HCT116 (cell line): ENCODE measurements at regions not wholly inside any gene's neighbourhood (a gene's known extent, or its start where the extent isn't known, plus 50 kb on each side); places are given as distances from the start of the nearest gene placed in this dataset.

Experiments
- ATAC-seq: fragments of 200-7000 bp; cut with Tn5 transposase; 2 replicates; pipeline ENCODE4 v1.9.1; 2020; ENCODE audit warnings: mild to moderate bottlenecking, moderate library complexity
- BruUV-seq: library from RNA; stranded (reverse); fragments of 400-500 nt; replicated peaks from 2 replicates; lab custom pipeline; 2021; lab: Mats Ljungman, UMichigan
- CTCF ChIA-PET: fragments of 300-600 bp; sonication (Branson Sonifier 250); formaldehyde crosslinking; loops from one replicate; lab custom pipeline; 2021; ENCODE audit warnings: antibody characterized with exemption; lab: Charles Lee
- POLR2A ChIA-PET: fragments of 300-600, 350-600 bp; sonication (Branson Sonifier 250); formaldehyde crosslinking; loops from one replicate; lab custom pipeline; 2021; ENCODE audit warnings: antibody characterized with exemption; lab: Charles Lee
- RAD21 ChIA-PET, 2 experiments: fragments of 300-600 bp; sonication (Branson Sonifier 250); formaldehyde crosslinking; loops; one replicate each; lab custom pipeline; 2023; ENCODE audit warnings: low total read pairs in 2 of 2; ENCODE audit not compliant: uncharacterized antibody in 2 of 2, unreplicated experiment in 2 of 2, low non-redundant PET in 1 of 2; lab: Charles Lee
- DNase-seq: peaks from one replicate; pipeline ENCODE4 v3.0.0-alpha.2; 2010; ENCODE audit warnings: low read depth, low spot score
- H2AFZ ChIP-seq: fragments of 200-600 bp; shearing (Covaris generic), sonication (generic); 2 replicates; pipeline ENCODE4 v1.6.1; 2017; ENCODE audit warnings: low read depth, mixed run types, mixed read lengths, antibody characterized with exemption, low read length; ENCODE audit not compliant: poor library complexity, severe bottlenecking
- H3K27ac ChIP-seq: 2 replicates; pipeline ENCODE4 v1.5.1; 2012; ENCODE audit warnings: low read depth, low read length
- H3K27me3 ChIP-seq: fragments of 200-600 bp; sonication (generic); 2 replicates; pipeline ENCODE4 v1.6.1; 2016; ENCODE audit warnings: mixed run types, low read length, mixed read lengths; ENCODE audit not compliant: insufficient read depth
- H3K36me3 ChIP-seq, 2 experiments: fragments of 200-500 bp in 1 of 2; fragments of 200-600 bp in 1 of 2; sonication (Bioruptor generic) in 1 of 2; sonication (generic) in 1 of 2; 2 replicates each; pipeline versions ENCODE4 v1.5.1 to v1.6.1; 2014 to 2016; ENCODE audit warnings: low read length in 2 of 2, inconsistent platforms in 1 of 2, mixed read lengths in 1 of 2, mixed run types in 1 of 2; ENCODE audit not compliant: insufficient read depth in 2 of 2, control insufficient read depth in 1 of 2
- H3K4me1 ChIP-seq, 2 experiments: fragments of 200-600 bp in 1 of 2; sonication (generic) in 1 of 2; 2 replicates each; pipeline versions ENCODE4 v1.5.1 to v1.6.1; 2012 to 2017; ENCODE audit warnings: low read length in 2 of 2, inconsistent platforms in 1 of 2, mild to moderate bottlenecking in 1 of 2, mixed read lengths in 1 of 2, mixed run types in 1 of 2, moderate library complexity in 1 of 2; ENCODE audit not compliant: insufficient read depth in 2 of 2, control insufficient read depth in 1 of 2
- H3K4me2 ChIP-seq: fragments of 200-600 bp; sonication (generic); 2 replicates; pipeline ENCODE4 v1.6.1; 2017; ENCODE audit warnings: mixed run types, low read length, mixed read lengths
- H3K4me3 ChIP-seq, 2 experiments: fragments of 200-600 bp in 1 of 2; sonication (generic) in 1 of 2; replicated peaks in 1 of 2; 2 replicates each; pipeline ENCODE4 v1.5.1; 2011 to 2016; ENCODE audit warnings: low read length in 2 of 2, control low read depth in 1 of 2, low read depth in 1 of 2, mild to moderate bottlenecking in 1 of 2, mixed read lengths in 1 of 2, mixed run types in 1 of 2
- H3K79me2 ChIP-seq: fragments of 200-600 bp; sonication (generic); 2 replicates; pipeline ENCODE4 v1.6.1; 2017; ENCODE audit warnings: mild to moderate bottlenecking, mixed run types, low read length, moderate library complexity, mixed read lengths; ENCODE audit not compliant: insufficient read depth
- H3K9ac ChIP-seq: fragments of 200-600 bp; sonication (generic); 2 replicates; pipeline ENCODE4 v1.6.1; 2016; ENCODE audit warnings: low read length, mixed read lengths
- H3K9me2 ChIP-seq: fragments of 200-600 bp; sonication (generic), shearing (Covaris generic); 2 replicates; pipeline ENCODE4 v1.6.1; 2017; ENCODE audit warnings: mixed run types, mild to moderate bottlenecking, moderate library complexity; ENCODE audit not compliant: insufficient read depth
- H3K9me3 ChIP-seq, 2 experiments: fragments of 200-500 bp in 1 of 2; fragments of 200-600 bp in 1 of 2; sonication (Bioruptor generic) in 1 of 2; sonication (generic) in 1 of 2; 2 replicates each; pipeline ENCODE4 v1.6.1; 2014 to 2017; ENCODE audit warnings: low read length in 2 of 2, mixed read lengths in 2 of 2, inconsistent platforms in 1 of 2, low read depth in 1 of 2, mild to moderate bottlenecking in 1 of 2, mixed run types in 1 of 2, moderate library complexity in 1 of 2; ENCODE audit not compliant: control insufficient read depth in 1 of 2, insufficient read depth in 1 of 2
- H4K20me1 ChIP-seq: fragments of 200-600 bp; sonication (generic), shearing (Covaris generic); 2 replicates; pipeline ENCODE4 v1.6.1; 2017; ENCODE audit warnings: mixed run types, mild to moderate bottlenecking, moderate library complexity; ENCODE audit not compliant: insufficient read depth
- EZH2 ChIP-seq: fragments of 200-600 bp; sonication (generic); IDR thresholded peaks from 2 replicates; pipeline ENCODE4 v1.6.1; 2017; ENCODE audit warnings: antibody characterized with exemption, mixed run types
- EZH2phosphoT487 ChIP-seq: fragments of 200-600 bp; IDR thresholded peaks from 2 replicates; pipeline ENCODE4 v1.6.1; 2018; ENCODE audit warnings: antibody characterized with exemption, borderline replicate concordance
- MAX ChIP-seq: IDR thresholded peaks from 2 replicates; pipeline ENCODE4 v1.6.1; 2012
- RAD21 ChIP-seq: IDR thresholded peaks from 2 replicates; pipeline ENCODE4 v1.6.1; 2012; ENCODE audit warnings: low read depth, mild to moderate bottlenecking
- intact Hi-C: fragments of 100-400 bp; cut with micrococcal nuclease; formaldehyde crosslinking; loops from 2 replicates; pipeline ENCODE4 v1.10.0; 2022
- TF ChIP-seq, protein P1 (sequence below): IDR thresholded peaks from 2 replicates; pipeline ENCODE4 v1.6.1; 2011; ENCODE audit warnings: mild to moderate bottlenecking, low read length, moderate library complexity; ENCODE audit not compliant: insufficient replicate concordance; ENCODE audit errors: extremely low read depth

DNA sequence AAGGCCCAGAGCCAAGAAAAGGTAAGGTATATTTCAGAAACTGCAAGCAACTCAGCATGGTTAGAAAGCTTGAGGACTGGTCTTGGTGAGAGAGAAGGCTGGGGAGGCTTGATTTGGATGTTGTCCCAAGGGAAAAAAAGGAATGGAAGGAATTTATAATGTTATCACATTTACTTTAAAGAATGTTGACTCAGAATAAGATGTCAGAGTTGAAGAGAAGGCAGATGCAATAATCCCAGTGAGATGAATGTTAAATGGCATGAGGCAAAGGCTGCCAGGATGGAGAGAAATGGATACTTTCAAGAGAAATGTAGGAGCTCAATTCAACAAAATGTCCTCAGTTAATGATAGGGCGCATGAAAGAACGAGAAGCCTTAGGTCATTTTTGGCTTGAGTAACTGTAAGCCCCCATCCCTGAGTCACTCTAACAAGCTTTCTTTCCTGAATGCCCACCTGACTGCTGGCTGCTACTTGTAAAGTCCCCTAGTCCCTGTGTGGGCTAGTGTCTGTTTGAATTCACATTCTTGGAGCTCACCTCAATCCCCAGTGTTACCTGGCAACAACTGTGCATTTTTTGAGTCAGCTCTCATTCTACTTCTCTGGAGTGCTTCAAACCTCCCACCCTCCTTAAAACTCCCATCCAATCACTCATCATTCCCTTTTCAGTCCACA lies 103.0 kb upstream of the TAPT1 start:
- ATAC-seq = no peak
- no peak for TF ChIP-seq EZH2phosphoT487
- no peak for TF ChIP-seq RAD21
- no peak for TF ChIP-seq MAX
- TF ChIP-seq, all 23 proteins: peak for 0
- CTCF ChIA-PET = no interaction called here
- DNase-seq = no peak
- Histone ChIP-seq H3K9ac (no peak overlapping the region), H3K9me3 (no peaks in the 10 kb centered on the region), H3K27me3 (peaks cover 20% of the 10 kb centered on the region), H3K9me2 (no peaks in the 10 kb centered on the region), H3K4me1 (no peaks in the 10 kb centered on the region), H3K36me3 (no peaks in the 10 kb centered on the region), H3K79me2 (no peaks in the 10 kb centered on the region), H3K4me2 (no peak overlapping the region), H3K4me3 (no peak overlapping the region), H4K20me1 (no peaks in the 10 kb centered on the region), H3K27ac (no peak overlapping the region), H2AFZ (no peak overlapping the region)
- RAD21 ChIA-PET = no interaction called here
- POLR2A ChIA-PET = no interaction called here
- no TSS peak for BruUV-seq
- intact Hi-C loops = no loop called here

- H3K27ac ChIP-seq = no peak overlapping the region
- no peak overlapping the region for H3K4me3 ChIP-seq
- POLR2A ChIA-PET = no interaction called here
- CTCF ChIA-PET = no interaction called here
- no peak overlapping the region for H2AFZ ChIP-seq
- TF ChIP-seq, protein P1, sequence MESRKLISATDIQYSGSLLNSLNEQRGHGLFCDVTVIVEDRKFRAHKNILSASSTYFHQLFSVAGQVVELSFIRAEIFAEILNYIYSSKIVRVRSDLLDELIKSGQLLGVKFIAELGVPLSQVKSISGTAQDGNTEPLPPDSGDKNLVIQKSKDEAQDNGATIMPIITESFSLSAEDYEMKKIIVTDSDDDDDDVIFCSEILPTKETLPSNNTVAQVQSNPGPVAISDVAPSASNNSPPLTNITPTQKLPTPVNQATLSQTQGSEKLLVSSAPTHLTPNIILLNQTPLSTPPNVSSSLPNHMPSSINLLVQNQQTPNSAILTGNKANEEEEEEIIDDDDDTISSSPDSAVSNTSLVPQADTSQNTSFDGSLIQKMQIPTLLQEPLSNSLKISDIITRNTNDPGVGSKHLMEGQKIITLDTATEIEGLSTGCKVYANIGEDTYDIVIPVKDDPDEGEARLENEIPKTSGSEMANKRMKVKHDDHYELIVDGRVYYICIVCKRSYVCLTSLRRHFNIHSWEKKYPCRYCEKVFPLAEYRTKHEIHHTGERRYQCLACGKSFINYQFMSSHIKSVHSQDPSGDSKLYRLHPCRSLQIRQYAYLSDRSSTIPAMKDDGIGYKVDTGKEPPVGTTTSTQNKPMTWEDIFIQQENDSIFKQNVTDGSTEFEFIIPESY = no peak
- TF ChIP-seq EZH2 = no peak
- no peak overlapping the region for H3K9ac ChIP-seq
- no peaks in the 10 kb centered on the region for H3K9me2 ChIP-seq
- H3K27me3 ChIP-seq = peaks cover 18% of the 10 kb centered on the region; the same call in 1 of the 2 replicates
- H3K36me3 ChIP-seq = no peaks in the 10 kb centered on the region
- H3K9me3 ChIP-seq = no peaks in the 10 kb centered on the region
- ATAC-seq = no peak
- no peaks in the 10 kb centered on the region for H4K20me1 ChIP-seq
- H3K4me2 ChIP-seq = no peak overlapping the region
- H3K4me1 ChIP-seq = no peaks in the 10 kb centered on the region
- no peaks in the 10 kb centered on the region for H3K79me2 ChIP-seq
- BruUV-seq = no TSS peak
- DNase-seq = no peak
- intact Hi-C loops = no loop called here
- RAD21 ChIA-PET = no interaction called here
Measured at GRCh38 chr4:16322183-16322582, 95.9 kb upstream of the TAPT1 start.
